HG03378 (cell line): ENCODE measurements at regions not wholly inside any gene's neighbourhood (a gene's known extent, or its start where the extent isn't known, plus 50 kb on each side); places are given as distances from the start of the nearest gene placed in this dataset.

Source experiments
- ATAC-seq: cut with Tn5 transposase; IDR thresholded peaks from one replicate; pipeline ENCODE4 v1.9.1; 2021; ENCODE audit warnings: mild to moderate bottlenecking, moderate library complexity; ENCODE audit not compliant: unreplicated experiment

DNA sequence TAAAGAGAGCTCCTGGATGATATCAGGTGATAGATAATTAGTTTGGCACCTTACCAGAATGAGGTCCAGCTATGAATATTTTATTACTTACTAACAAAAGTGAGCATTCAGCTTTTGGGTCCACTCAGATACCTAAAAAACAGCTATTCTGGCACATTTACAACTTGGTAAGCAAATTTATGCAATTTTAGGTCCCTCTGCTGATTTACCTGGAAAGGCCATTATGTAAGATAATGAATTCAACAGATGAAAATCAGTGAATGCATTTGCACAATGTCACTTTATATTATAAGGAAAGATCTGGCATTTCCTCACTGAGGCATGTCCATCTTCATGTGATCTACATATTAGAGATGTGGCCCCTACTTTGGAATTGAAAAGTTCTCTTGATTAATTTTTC lies 517.0 kb downstream of the SPRY1 start:
- no peak for ATAC-seq

DNA sequence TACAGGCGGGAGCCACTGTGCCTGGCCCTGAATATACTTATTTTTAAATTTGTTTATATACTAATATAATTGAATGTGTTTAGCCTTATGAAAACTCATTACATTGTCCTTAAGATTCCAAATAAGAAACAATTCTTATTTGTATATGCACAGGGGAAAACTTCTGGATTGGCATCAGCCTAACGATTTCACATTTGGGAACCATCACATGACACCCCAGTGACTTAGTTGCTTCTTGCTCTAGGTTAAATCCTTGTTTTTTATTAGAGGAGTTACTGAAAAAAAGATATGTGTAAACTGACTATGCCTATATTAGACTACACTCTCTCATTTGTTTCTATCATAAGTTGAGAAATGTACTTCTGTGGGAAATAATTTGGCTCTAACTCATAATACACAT lies 520.2 kb downstream of the SPRY1 start:
- no peak for ATAC-seq

DNA sequence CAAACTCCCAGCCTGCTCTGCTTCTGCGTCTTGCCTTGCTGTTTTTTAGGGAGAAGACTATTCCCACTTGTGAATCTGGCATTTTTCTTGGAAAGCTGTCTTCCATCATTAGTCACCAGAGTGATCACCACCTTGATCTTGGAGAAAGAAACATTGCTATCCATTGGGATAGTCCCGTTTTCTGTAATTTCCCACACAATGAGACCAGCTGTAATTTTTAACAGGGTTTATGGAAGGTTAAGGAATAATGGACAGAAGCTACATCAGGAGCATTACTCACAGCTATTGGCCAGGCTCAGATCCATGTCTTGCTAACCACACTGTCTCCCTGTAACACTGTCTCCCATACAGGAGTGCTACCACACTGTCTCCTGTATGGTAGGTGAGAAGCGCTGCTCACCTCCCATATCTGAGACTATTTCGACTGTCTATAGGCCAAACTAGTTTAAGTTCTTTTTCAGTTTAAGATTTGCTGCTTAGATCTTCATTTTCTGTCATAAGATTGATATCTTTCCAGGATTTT lies 523.0 kb downstream of the SPRY1 start:
- no peak for ATAC-seq

DNA sequence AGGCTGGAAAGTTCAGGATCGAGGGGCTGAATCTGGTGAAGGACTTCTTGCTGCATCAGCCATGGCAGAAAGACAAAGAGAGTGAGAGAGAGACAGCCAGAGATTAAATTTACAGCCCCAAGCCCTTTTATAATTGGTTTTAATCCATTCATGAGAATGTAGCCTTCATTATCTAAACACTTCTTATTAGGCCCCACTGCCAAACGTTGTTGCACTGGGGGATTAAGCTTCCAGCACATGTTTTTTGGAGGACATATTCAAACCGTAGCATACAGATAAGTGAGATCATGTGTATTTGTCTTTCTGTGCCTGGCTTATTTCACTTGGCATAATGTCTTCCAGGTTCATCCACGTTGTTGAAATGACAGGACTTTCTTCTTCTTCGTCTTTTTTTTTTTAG lies 524.7 kb downstream of the SPRY1 start:
- ATAC-seq = no peak

DNA sequence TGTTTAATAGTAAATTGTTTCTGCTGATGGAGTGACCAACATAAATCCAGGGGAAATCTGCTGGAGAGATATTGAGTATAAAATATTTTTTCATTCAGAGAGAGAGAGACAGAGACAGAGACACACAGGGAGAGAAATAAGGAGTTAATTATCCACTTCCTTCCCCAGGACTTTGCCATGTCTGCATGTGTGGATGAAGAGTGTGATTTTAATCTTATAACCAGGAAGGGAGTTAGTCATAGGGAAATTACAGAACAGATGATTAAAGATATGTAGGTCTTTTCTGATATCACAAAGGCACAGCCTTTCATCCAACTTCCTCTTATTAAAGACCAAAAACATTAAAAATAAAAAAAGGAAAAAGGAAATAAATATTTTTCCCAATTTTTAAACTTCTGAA lies 526.3 kb downstream of the SPRY1 start:
- ATAC-seq = no peak

DNA sequence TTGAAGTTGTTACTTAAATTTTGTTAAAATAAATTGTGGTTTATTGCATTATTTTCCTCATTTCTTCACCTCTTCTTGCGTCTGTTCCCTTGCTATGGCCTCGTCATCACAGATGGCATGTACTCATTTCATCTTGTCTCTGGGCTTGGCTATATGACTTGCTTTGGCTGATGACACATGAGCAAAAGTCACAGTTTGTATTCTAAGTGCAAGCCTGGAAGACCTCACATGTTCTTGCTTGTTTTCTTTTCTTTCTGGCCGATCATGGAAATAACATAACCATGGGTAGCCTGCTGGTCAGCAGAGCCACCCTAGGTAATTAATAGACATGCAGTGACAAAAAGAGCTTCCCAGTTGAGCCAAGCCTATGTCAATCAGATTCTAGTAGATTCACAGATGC lies 527.9 kb downstream of the SPRY1 start:
- no peak for ATAC-seq

DNA sequence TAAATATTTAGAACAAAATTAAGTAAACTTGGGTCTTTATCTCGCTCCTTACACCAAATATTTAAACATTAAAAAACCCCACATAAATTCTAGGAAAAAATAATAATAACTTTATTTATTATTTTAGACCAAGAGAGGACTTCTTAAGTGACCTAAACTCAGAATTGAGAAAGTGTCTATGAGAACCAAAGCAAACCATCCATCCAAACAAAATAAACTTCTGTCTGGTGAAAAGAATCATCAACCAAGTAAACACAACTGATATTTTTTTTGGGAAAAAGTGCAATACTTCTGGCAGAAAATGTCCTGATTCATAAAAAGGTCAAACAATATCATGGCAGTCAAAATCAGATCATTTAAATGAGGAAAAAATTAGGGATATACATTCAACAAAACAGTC lies 533.0 kb downstream of the SPRY1 start:
- no peak for ATAC-seq

DNA sequence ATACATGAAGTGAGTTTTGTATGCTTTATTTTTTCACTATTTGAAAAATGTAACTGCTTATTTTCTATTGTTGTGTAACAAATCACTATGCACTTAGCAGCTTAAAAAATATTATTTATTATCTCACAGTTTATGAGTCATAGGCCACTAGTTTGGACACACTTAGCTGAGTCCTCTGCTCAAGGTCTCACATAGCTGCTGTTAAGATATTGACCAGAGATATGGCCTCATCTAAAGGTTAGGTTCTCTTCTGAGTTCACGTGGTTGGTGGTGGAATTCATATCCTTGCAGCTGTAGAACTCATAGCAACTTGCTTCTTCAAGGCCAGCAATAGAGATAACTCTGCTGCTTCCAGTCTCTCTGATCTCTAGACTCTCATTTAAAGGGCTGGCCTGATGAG lies 534.4 kb downstream of the SPRY1 start:
- no peak for ATAC-seq

DNA sequence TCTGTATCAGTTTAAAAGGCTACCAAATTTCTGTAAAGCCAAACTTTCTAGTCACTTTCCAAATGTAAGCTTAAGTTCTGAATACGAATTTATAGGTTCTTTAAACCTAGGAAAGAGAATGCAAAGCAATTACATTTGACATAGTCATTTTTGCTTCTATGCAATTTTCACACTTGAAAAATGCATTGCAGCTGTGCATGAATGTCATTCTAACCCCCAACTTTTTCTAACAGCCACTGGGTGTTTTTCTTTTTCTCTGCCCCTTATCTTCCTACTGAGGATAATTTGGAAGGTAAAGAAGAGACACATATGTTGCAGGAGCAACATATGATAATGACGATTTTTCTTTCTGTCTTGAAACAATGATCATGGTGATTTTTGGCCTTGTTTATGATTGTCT lies 537.5 kb downstream of the SPRY1 start:
- ATAC-seq = no peak

DNA sequence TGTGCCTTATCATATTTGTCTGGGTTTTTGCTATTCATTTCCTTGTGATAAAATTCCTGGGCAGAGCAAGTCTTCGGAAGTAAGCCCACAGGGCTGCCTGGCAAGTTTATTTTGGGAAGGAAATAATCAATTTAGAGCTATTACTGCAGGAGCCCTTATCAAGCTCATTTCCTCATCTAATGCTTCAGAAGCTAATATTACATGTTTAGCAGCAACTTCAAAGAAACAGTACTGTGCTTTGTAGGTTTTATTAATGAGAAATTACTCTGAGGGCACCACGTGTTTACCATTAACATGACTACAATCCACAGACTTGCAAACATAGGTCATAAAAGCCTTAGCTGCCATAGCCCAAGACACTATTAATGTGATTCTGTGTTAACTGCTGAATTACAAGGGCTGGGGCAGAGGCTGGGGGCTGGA lies 540.0 kb downstream of the SPRY1 start:
- ATAC-seq = no peak

DNA sequence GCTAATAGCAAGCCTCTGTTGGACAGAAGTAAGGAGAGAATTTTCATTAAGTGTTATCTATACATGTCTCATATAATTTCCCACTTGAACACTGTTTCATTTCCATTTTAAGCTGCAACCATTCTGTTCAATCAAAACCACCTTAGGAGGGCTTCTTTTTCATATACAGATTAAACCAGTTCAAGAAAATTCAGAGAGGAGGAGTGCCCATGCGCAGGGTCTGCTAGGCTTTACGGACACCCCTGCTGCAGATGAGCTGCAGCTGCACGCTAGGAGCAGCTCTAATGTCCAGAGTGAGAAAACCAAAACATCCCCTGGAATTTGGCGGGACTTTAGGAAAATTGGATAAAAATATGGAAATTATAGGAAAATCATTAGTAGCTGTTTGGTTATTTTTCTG lies 541.0 kb downstream of the SPRY1 start:
- no peak for ATAC-seq

DNA sequence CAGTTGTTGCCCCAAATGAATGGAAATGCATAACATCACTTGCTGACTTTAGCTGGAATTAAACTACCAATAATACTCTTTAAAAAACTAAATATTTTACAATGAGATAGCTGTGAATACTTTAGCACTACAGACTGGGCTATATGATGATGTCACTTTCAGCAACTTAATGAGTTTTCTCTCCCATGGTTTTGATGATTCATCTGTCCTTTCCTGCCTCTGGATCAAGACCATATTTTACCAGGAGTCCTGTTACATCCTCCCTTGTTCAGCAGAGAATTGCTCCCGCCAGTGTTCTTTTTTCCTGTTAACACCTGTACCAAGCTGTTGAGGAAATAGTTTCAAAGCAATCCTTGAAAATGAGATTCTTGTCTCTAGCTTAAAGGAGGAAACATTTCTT lies 543.0 kb downstream of the SPRY1 start:
- no peak for ATAC-seq

DNA sequence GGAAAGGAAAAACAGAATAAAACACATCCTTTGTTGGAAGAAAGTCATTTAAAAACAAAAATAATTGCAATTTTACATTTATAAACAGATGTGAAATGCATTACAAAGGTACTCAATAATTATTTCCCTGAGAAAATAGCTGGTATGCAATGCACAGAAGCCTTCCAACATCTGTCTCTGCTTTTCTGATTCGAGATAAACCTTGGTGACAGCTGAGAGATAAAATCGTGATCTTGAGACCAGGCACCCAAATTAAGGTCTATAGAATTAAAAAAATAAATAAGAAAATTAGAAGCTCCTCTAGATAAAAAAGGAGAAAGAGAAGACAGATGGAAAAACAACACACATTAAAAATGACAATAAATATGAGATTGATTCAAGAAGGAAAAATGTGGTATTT lies 544.0 kb downstream of the SPRY1 start:
- ATAC-seq = no peak

DNA sequence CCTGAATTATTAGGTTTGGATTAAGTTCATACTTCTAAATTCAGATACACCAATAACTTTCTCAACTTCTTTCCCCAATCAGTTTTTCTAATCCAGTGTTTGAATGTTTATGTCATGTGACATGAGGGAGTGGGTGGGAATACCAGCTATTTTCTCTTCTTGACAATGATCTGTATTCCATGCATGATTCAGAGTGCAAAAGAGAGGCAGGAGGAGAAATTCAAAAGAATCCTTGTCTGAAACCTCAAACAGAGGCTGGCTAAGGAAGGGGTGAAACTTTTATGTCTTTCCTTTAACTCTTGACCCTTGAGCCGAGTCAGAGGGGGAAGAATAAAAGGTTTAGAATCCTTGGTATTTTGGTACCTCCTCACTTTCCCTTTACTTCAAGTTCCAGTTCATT lies 544.7 kb downstream of the SPRY1 start:
- ATAC-seq = no peak

DNA sequence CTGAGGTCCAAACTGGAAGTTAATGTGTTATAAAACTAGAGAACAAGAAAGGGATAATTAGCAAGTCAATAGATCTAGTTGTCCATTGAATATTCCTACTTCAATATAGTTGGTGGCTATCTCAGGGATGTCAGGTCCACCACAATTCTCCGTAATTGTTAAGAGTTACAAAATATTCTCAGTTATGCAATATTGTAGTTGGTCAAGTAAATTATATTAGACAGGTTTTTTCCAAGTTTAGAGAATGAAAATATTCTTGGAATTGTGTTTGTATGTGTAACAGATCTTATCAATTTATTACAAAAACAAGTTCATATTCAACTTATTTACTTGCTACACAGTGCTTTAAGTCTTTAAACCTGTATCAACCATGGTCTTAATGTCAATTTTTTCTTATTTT lies 547.4 kb downstream of the SPRY1 start:
- no peak for ATAC-seq

DNA sequence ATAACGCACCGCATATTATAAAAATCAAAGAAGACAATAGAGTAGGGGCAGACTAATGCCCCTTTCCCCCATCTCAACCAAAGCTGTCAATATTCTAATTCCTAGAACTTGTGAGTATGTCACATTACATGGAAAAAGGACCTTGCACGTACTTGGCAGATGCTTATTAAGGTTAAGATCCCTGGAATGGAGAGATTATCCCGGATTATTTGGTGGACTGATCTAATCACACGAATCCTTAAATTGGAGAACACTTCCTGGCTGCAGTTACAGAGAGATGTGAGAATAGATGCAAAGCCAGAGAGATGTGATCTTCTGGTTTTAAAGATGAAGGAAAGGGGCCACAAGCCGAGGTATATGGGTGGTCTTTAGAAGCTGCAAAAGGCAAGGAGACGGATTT lies 548.7 kb downstream of the SPRY1 start:
- no peak for ATAC-seq

DNA sequence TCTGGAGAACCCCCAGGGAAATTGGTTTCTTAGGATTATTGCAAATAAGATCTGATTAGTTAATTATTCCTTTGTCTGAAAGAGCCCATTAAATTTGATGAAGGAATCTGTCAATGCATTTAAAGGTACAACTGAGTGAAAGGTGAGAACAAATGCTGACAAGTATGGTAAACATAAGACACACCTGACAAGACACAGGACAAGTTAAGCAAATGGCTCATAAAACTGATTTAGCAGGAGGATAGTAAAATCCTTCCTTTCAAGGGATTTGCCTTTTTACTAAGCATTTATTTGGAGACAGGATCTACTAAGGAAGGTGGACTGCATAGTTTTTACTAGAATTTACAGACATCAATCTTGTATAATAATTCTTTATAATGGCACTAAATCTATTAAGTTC lies 553.9 kb downstream of the SPRY1 start:
- no peak for ATAC-seq

DNA sequence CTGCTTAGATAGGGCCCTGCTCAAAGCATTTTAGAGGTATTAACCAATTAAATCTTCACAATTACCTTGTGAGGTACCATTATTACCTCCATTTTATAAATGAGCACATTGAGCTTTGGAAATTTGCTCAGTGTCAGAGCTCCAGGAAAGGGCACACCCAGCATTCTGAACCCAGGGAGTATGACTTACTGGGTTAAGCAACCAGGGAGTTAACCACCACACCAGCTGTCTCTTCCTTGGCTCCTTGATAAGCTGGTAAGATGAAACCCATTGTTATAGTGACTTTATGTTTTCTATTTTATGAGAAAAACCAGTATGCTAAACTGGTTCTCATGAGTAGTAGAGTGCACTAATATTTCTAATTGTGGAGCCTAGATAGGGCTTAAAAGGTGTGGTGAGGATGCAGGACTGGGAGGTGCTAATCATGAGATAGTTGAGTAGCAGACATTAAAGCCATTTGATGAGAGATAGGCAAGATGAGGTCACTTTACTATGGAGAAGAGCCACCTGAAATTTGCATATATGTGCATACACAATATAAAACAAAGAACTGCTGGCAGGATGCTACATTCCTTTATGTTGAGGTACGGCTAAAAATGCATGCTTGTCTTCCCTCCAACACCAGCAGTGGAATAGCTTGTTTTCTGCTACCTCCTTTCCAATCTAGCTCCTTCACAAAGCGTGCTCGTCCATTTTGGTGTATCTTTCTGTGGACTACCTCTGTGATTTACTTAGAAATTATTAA lies 556.1 kb downstream of the SPRY1 start:
- ATAC-seq = no peak

DNA sequence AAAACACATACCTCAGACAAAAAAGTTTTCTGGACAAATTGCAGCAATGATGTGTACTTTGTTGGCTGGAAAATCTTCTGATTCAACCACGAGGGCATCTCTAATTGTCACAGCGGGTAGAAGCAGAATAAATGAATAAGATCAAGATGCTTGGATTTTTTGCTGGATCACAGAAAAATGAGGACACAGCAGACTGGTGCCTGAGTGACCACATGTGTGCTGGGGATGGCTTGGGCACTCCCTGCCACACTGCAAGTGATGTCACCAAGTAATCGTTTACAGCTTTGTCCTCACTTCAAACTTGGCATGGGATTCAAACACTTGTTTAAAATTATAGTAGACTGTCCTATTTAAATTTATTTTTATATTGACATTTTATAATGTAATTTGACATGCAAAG lies 557.0 kb downstream of the SPRY1 start:
- no peak for ATAC-seq

DNA sequence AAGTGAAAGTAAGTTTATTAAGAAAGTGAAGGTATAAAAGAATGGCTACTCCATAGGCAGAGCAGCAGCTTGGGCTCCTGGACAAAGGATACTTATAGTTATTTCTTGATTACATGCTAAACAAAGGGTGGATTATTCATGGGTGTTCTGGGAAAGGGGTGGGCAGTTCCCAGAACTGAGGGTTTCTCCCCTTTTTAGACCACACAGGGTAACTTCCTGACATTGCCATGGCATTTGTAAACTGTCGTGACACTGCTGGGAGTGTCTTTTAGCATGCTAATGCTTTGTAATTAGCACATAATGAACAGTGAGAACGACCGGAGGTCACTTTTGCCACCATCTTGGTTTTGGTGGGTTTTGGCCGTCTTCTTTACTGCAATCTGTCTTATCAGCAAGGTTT lies 557.6 kb downstream of the SPRY1 start:
- ATAC-seq = no peak

DNA sequence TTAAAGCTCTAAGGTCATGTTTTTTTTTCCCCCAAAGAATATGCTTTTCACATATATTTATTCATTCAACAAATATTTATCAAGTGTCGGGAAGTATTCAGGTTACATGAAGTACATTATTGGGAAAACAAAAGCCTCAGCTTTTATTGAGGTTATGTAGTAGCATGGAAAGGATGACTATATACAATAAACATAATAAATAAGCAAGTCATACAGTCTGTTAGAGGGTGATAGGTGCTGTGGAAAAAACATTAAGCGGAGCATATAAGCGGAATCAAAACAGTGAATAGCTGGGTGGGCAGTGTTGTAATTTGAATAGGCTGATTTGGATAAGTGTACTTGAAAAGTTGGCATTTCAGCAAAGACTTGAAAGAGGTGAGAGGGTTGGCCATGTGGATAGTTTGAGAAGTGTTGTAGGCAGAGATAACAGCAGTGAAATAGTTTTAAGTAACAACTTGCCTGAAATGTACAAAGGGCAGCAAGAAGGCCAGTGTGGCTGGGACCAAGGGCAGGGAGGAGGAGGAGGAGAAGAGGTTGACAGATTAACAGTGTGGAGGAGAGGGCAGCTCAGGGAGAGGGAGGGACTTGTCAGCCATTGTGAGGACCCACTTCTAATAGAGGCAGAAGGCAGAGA lies 558.7 kb downstream of the SPRY1 start:
- ATAC-seq = no peak

DNA sequence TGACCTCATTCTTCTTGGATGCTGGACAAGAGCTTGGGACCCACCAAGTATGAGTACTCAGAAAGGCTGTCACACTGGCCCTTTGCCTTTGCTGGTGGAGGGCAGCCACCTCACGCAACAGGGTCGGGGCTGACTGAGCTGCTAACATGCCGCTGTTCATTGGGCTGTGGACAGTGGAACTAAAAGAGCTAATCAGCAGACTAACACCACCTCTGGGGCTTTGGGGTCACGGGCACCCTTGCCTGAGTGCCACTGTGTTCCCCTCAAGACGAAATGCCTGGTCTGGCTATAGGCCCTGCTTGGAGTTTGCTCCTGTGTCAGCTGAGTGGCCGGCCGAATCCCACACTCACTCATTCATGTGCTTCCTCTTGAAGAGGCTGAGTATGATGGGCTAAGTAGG lies 559.6 kb downstream of the SPRY1 start:
- no peak for ATAC-seq
